ENCODE measurements at regions not wholly inside any gene's neighbourhood (a gene's known extent, or its start where the extent isn't known, plus 50 kb on each side); places are given as distances from the start of the nearest gene placed in this dataset.

DNA sequence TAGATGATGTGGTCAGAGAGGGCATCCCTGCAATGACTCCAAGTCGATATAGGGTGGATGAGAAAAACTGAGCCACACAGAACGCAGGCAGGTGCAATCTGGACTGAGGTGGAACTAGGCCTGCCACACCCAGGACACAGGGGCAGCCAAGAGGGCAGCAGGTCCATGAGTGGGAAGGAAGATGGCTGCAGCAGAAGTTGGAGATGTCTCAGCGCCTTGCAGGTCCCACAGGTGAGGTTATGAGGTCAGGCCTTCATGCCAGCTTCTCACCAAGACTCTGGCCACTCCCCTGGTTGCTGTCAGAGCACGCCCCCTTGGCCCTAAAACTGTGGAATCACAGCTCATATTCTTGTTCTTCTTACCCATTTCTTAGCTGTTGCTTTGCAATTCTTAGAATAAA, 147.7 kb upstream of the VSTM2B start:
- Histone ChIP-seq H3K27me3 (ENCODE audit: insufficient read depth, poor library complexity, severe bottlenecking) (peaks cover 8% of the 10 kb centered on the region), H3K4me3 (replicated peaks; ENCODE audit: insufficient read depth, low read length) (no peak overlapping the region), H3K27ac (replicated peaks) (no peak overlapping the region)
- TF ChIP-seq, protein P1, sequence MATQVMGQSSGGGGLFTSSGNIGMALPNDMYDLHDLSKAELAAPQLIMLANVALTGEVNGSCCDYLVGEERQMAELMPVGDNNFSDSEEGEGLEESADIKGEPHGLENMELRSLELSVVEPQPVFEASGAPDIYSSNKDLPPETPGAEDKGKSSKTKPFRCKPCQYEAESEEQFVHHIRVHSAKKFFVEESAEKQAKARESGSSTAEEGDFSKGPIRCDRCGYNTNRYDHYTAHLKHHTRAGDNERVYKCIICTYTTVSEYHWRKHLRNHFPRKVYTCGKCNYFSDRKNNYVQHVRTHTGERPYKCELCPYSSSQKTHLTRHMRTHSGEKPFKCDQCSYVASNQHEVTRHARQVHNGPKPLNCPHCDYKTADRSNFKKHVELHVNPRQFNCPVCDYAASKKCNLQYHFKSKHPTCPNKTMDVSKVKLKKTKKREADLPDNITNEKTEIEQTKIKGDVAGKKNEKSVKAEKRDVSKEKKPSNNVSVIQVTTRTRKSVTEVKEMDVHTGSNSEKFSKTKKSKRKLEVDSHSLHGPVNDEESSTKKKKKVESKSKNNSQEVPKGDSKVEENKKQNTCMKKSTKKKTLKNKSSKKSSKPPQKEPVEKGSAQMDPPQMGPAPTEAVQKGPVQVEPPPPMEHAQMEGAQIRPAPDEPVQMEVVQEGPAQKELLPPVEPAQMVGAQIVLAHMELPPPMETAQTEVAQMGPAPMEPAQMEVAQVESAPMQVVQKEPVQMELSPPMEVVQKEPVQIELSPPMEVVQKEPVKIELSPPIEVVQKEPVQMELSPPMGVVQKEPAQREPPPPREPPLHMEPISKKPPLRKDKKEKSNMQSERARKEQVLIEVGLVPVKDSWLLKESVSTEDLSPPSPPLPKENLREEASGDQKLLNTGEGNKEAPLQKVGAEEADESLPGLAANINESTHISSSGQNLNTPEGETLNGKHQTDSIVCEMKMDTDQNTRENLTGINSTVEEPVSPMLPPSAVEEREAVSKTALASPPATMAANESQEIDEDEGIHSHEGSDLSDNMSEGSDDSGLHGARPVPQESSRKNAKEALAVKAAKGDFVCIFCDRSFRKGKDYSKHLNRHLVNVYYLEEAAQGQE (IDR thresholded peaks at IDR 0.05; ENCODE audit: insufficient replicate concordance, low read depth), result no peak
- TF ChIP-seq GABPA (IDR thresholded peaks at IDR 0.05; ENCODE audit: low read depth) (no peak), SPI1 (IDR thresholded peaks at IDR 0.05; ENCODE audit: borderline replicate concordance, low read depth) (no peak), POLR2AphosphoS5 (IDR thresholded peaks at IDR 0.05; ENCODE audit: low read depth) (no peak)
- TF ChIP-seq, protein P2, sequence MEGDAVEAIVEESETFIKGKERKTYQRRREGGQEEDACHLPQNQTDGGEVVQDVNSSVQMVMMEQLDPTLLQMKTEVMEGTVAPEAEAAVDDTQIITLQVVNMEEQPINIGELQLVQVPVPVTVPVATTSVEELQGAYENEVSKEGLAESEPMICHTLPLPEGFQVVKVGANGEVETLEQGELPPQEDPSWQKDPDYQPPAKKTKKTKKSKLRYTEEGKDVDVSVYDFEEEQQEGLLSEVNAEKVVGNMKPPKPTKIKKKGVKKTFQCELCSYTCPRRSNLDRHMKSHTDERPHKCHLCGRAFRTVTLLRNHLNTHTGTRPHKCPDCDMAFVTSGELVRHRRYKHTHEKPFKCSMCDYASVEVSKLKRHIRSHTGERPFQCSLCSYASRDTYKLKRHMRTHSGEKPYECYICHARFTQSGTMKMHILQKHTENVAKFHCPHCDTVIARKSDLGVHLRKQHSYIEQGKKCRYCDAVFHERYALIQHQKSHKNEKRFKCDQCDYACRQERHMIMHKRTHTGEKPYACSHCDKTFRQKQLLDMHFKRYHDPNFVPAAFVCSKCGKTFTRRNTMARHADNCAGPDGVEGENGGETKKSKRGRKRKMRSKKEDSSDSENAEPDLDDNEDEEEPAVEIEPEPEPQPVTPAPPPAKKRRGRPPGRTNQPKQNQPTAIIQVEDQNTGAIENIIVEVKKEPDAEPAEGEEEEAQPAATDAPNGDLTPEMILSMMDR (IDR thresholded peaks at IDR 0.05; ENCODE audit: insufficient read depth, low read length), result no peak
- no peak for DNase-seq (ENCODE audit: low read depth in 1 of 2, low spot score in 1 of 2)

DNA sequence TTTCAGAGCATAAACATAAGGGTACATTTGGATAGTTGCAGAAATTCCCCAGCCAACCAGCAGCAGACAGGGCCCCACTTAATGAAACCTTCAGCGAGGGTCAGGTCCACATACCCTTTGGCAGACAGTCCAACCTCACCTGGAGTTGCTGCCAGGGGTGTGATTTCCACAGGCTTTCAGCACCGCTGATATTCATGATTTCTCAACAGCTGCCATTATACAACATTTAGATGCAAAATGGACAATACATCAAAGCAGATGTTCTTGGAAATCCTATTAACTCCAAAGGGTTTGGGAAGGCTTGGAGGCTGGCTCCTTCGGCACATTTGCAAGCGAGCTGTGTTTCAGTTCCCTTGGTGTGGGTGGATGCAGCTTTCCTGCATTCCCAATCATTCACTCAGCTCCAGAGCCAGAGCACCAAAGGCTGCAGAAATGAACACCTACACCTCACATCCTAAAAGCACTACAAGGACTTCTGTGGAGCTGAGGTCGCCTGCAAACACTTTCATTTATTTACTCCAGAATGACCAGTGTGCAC, 147.2 kb upstream of the VSTM2B start:
- DNase-seq (ENCODE audit: low read depth in 1 of 2, low spot score in 1 of 2), result no peak
- TF ChIP-seq SPI1 (IDR thresholded peaks at IDR 0.05; ENCODE audit: borderline replicate concordance, low read depth) (no peak), POLR2AphosphoS5 (IDR thresholded peaks at IDR 0.05; ENCODE audit: low read depth) (no peak)
- no peak overlapping the region for H3K4me3 ChIP-seq (replicated peaks; ENCODE audit: insufficient read depth, low read length)

DNA sequence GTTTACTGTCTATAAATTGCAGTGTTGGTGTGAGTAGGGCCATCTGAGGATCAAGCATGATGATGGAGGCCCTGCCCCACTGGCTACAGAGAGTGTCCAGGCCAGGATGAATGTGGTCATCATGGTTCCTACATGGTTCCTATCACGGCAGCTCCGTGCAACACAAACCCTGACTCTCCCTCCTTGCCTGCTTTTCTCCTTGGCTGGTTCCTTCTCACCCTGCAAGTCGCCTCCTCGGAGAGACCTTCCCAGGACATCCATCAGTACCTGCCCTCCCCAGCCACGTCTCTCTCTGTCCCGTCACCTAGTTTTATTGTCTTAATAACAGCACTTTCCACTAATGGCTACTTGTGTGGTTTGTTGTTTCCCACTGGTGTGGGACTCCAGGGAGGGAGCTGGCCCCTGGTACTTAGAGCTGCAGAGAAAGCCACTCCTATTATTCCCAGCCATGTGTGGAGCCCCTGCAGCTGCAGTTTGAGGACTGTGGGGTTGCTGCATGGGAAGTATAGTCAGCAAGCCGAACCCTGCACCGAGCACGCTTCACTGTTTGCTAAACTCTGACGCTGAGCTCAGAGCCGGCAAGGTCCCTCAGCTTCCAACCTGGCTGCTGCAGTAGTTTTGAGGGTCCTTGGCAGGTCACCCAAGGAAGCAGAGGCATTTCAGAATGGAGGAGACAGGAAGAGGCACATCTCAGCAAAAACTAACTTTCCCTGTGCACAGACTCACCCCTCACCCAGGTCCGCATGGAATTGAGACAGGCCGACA, 146.4 kb upstream of the VSTM2B start:
- TF ChIP-seq GABPA (IDR thresholded peaks at IDR 0.05; ENCODE audit: low read depth), result no peak
- TF ChIP-seq, protein P1 (IDR thresholded peaks at IDR 0.05; ENCODE audit: insufficient replicate concordance, low read depth), result no peak
- no peak for TF ChIP-seq SPI1 (IDR thresholded peaks at IDR 0.05; ENCODE audit: borderline replicate concordance, low read depth)
- TF ChIP-seq, protein P2 (IDR thresholded peaks at IDR 0.05; ENCODE audit: insufficient read depth, low read length), result no peak
- DNase-seq (ENCODE audit: low read depth in 1 of 2, low spot score in 1 of 2), result no peak
- Histone ChIP-seq H3K4me3 (replicated peaks; ENCODE audit: insufficient read depth, low read length) (no peak overlapping the region), H3K27me3 (ENCODE audit: insufficient read depth, poor library complexity, severe bottlenecking) (peaks cover 8% of the 10 kb centered on the region), H3K27ac (replicated peaks) (no peak overlapping the region)

More for the DNA sequence above, 147.2 kb upstream of the VSTM2B start:
- H3K27me3 ChIP-seq (ENCODE audit: insufficient read depth, poor library complexity, severe bottlenecking), result peaks cover 8% of the 10 kb centered on the region
- H3K27ac ChIP-seq (replicated peaks), result no peak overlapping the region

DNA sequence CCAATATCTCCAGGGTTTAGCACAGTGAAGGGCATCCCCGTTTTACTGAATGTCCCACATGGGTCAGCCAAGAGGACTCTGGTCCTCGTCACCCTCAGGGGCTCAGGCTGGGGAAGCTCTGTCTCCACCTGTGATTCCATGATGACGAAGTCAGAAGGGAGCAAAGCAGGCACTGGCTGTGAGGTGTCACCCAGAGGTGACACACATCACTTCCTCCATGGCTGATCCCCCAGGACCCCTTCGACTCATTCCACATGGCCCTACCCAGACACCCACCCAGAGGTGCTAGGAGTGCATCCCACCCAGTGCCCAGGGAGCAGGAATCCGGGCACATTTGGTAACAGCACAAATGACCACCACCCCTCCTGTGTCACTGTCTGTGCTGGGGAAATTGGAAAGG, 145.2 kb upstream of the VSTM2B start:
- TF ChIP-seq GABPA (IDR thresholded peaks at IDR 0.05; ENCODE audit: low read depth) (no peak), SPI1 (IDR thresholded peaks at IDR 0.05; ENCODE audit: borderline replicate concordance, low read depth) (no peak), POLR2AphosphoS5 (IDR thresholded peaks at IDR 0.05; ENCODE audit: low read depth) (no peak)
- TF ChIP-seq, protein P2 (IDR thresholded peaks at IDR 0.05; ENCODE audit: insufficient read depth, low read length), result no peak
- TF ChIP-seq, protein P1 (IDR thresholded peaks at IDR 0.05; ENCODE audit: insufficient replicate concordance, low read depth), result no peak
- DNase-seq (ENCODE audit: low read depth in 1 of 2, low spot score in 1 of 2), result no peak
- H3K27ac ChIP-seq (replicated peaks), result no peak overlapping the region
- peaks cover 8% of the 10 kb centered on the region for H3K27me3 ChIP-seq (ENCODE audit: insufficient read depth, poor library complexity, severe bottlenecking)
- H3K4me3 ChIP-seq (replicated peaks; ENCODE audit: insufficient read depth, low read length), result no peak overlapping the region

Data from HL-60 (cell line).